Naive B cell (primary cell): ENCODE measurements at regions not wholly inside any gene's neighbourhood (a gene's known extent, or its start where the extent isn't known, plus 50 kb on each side); places are given as distances from the start of the nearest gene placed in this dataset.

Experiments used
- ATAC-seq, 2 donors: fragments of 150-1000 bp; cut with Tn5 transposase; 2 replicates each; pipeline ENCODE4 v1.10.0; 2021; ENCODE audit warnings: low read depth in 2 of 2, mild to moderate bottlenecking in 2 of 2, moderate library complexity in 2 of 2
- DNase-seq: peaks from one replicate; pipeline ENCODE4 v3.0.0; 2022
- H3K27ac Mint-ChIP-seq, 6 donors: one replicate each; pipeline ENCODE4 v1.8.0; 2020 to 2022; ENCODE audit warnings: mild to moderate bottlenecking in 6 of 6, mixed read lengths in 6 of 6, moderate library complexity in 5 of 6, inconsistent platforms in 2 of 6
- H3K27me3 Mint-ChIP-seq, 3 donors: one replicate each; pipeline ENCODE4 v1.8.0; 2021 to 2022; ENCODE audit warnings: mixed read lengths in 3 of 3, mild to moderate bottlenecking in 1 of 3
- H3K36me3 Mint-ChIP-seq, 2 donors: one replicate each; pipeline ENCODE4 v1.8.0; 2020 to 2022; ENCODE audit warnings: mixed read lengths in 2 of 2, inconsistent platforms in 1 of 2, mild to moderate bottlenecking in 1 of 2
- H3K4me1 Mint-ChIP-seq, 3 donors: one replicate each; pipeline ENCODE4 v1.8.0; 2020 to 2022; ENCODE audit warnings: mixed read lengths in 3 of 3, inconsistent platforms in 1 of 3, mild to moderate bottlenecking in 1 of 3, moderate library complexity in 1 of 3
- H3K4me3 Mint-ChIP-seq, 8 donors: one replicate each; pipeline ENCODE4 v1.8.0; 2020 to 2022; ENCODE audit warnings: mild to moderate bottlenecking in 8 of 8, mixed read lengths in 8 of 8, moderate library complexity in 8 of 8, inconsistent platforms in 2 of 8
- H3K9me3 Mint-ChIP-seq, 7 donors: one replicate each; pipeline ENCODE4 v1.8.0; 2020 to 2022; ENCODE audit warnings: mixed read lengths in 7 of 7, mild to moderate bottlenecking in 5 of 7, inconsistent platforms in 2 of 7, moderate library complexity in 1 of 7

- H3K4me3 Mint-ChIP-seq = no peak overlapping the region
- H3K36me3 Mint-ChIP-seq = no peaks in the 10 kb centered on the region
- DNase-seq = no peak
- peaks cover 25 to 55% (median 25%) of the 10 kb centered on the region in 3 donors for H3K27me3 Mint-ChIP-seq
- no peak for ATAC-seq
- H3K9me3 Mint-ChIP-seq = peaks cover 0 to 10% (median 4%) of the 10 kb centered on the region in 7 donors
- H3K4me1 Mint-ChIP-seq = peaks cover 0 to 8% (median 0%) of the 10 kb centered on the region in 3 donors
- no peak overlapping the region for H3K27ac Mint-ChIP-seq
Measured at GRCh38 chr22:47804281-47804680, 1041.8 kb downstream of the TBC1D22A start.

DNA sequence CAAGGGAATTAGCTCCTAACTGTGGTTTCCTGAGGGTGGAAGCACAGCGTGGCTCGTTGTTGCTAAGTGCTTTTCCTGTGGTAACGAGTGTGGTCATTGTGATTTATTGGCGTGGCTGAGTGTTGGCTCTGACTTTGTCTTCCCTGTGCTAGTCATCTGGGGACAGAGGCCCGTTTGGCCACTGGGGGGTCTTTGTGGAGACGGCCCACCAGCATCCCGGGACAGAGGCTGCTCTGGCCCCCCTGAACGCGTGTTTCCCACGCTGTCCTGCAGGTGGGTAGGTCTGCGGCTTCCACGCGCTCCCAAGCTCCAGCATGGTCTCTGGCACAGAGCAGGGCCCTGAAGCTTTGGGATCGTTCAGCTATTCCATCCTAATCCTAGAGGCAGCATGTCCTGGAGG is 1040.0 kb downstream of the TBC1D22A start:
- no peak for DNase-seq
- H3K27ac Mint-ChIP-seq = peak overlapping the region in 1 of 6 donors; percentile 40
- no peak for ATAC-seq

DNA sequence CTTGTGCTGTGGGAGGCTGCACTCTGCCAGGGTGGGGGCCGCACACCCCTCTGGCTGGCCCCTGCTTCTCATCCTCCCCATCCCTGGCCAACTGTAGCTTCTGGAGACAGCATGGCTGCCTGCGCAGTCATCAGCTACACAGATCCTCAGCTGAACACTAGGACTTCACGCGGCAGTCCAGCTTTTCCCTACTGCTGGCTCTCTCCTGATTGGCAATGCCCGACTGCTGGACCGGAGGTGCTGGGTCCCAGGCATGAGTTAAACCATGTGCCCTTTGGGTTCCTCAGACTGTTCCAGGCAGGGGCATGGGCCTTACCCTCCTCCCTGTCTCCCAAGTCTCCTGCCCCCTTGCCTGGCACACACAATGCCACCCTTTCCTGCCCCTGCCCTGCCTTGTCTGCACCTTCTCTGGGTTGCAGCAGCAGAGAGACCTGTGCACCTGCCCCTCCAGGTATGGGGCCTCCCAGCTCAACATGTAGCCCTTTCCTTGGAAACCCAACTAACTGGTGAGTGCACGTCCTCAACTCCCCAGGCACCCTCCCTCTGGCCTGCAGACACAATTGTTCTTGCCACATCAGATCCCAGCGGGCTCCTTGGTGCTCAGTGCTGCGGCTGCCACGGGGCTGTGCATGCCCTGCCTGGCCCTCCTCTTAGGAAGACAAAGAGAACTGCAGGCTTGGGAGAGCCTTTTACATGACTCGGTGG is 1039.2 kb downstream of the TBC1D22A start:
- H3K27ac Mint-ChIP-seq = peak overlapping the region in 1 of 6 donors; percentile 40
- ATAC-seq (no peak), DNase-seq (no peak)
- H3K4me3 Mint-ChIP-seq = no peak overlapping the region
- H3K9me3 Mint-ChIP-seq = peaks cover 0 to 23% (median 6%) of the 10 kb centered on the region in 7 donors
- H3K36me3 Mint-ChIP-seq = peaks cover 0 to 10% of the 10 kb centered on the region in 2 donors
- H3K27me3 Mint-ChIP-seq = peaks cover 17 to 41% (median 26%) of the 10 kb centered on the region in 3 donors
- peaks cover 0 to 8% (median 0%) of the 10 kb centered on the region in 3 donors for H3K4me1 Mint-ChIP-seq

More for the DNA sequence above, 1040.0 kb downstream of the TBC1D22A start:
- Mint-ChIP-seq H3K36me3 (peaks cover 0 to 10% of the 10 kb centered on the region in 2 donors), H3K4me3 (no peak overlapping the region), H3K4me1 (peaks cover 0 to 8% (median 0%) of the 10 kb centered on the region in 3 donors), H3K9me3 (peaks cover 0 to 23% (median 6%) of the 10 kb centered on the region in 7 donors), H3K27me3 (peaks cover 21 to 41% (median 28%) of the 10 kb centered on the region in 3 donors)

DNA sequence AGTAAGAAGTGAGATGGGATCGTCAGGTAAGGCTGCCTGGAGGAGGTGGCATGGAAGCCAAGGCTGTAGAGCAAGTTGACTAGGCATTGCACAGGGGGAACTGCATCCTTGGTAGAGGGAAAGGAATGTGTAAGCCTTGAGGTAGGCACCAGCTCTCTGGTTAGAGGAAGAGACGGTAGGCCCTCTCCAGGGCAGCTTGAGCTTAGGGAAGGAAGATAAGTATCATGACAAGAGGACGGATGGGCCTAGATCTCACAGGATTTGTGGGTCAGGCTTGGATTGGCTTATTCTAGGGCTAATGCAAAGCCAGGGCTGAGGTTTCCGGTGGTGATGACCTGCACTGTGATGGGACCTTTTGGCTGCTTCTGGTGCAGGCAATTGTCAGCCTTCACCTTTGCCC is 1035.8 kb downstream of the TBC1D22A start:
- Mint-ChIP-seq H3K27ac (no peak overlapping the region), H3K27me3 (peaks cover 14 to 40% (median 36%) of the 10 kb centered on the region in 3 donors), H3K36me3 (peaks cover 0 to 10% of the 10 kb centered on the region in 2 donors), H3K4me3 (no peak overlapping the region), H3K9me3 (peaks cover 0 to 13% (median 4%) of the 10 kb centered on the region in 7 donors), H3K4me1 (peaks cover 0 to 8% (median 0%) of the 10 kb centered on the region in 3 donors)
- DNase-seq (no peak), ATAC-seq (no peak)

DNA sequence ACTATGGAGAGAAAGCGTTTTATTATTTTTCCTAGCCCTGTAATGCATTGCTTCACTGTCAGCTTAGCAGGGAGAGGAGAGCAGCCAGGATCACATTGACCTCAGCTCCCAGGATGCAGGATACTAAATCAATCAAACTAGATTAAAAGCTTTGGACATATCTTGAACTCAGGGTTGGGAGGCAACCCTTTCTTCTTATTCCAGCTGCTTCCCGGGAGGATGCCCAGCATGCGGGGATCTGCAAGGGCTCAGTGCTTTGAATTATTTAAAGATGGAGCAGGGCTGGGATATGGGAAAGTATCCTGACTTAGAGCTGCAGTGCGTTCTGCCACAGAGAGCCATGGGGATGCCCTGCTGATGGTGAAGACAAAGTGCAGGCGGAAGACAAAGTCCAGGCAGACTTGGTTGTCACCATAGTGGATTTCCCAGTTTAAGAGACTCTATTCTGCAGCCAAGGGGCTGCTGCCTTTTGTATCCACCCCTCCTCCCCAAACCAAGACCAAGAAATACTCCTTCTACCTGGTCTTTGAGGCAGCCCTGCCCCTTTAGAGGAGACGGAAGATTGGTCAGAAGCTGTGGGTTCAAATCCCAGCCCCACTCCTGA is 1035.0 kb downstream of the TBC1D22A start:
- Mint-ChIP-seq H3K27ac (no peak overlapping the region), H3K4me3 (no peak overlapping the region), H3K4me1 (peaks cover 0 to 8% (median 0%) of the 10 kb centered on the region in 3 donors), H3K36me3 (peaks cover 0 to 10% of the 10 kb centered on the region in 2 donors), H3K9me3 (peaks cover 0 to 13% (median 4%) of the 10 kb centered on the region in 7 donors), H3K27me3 (peaks cover 16 to 41% (median 36%) of the 10 kb centered on the region in 3 donors)
- DNase-seq (no peak), ATAC-seq (no peak)

- Mint-ChIP-seq H3K27ac (peak overlapping the region in 1 of 6 donors; percentile 48), H3K27me3 (peaks cover 11 to 31% (median 26%) of the 10 kb centered on the region in 3 donors), H3K36me3 (peaks cover 0 to 10% of the 10 kb centered on the region in 2 donors), H3K4me1 (no peaks in the 10 kb centered on the region), H3K9me3 (peaks cover 0 to 13% (median 4%) of the 10 kb centered on the region in 7 donors), H3K4me3 (no peak overlapping the region)
- DNase-seq (no peak), ATAC-seq (no peak)
Measured at GRCh38 chr22:47796128-47796908, 1033.9 kb downstream of the TBC1D22A start.

DNA sequence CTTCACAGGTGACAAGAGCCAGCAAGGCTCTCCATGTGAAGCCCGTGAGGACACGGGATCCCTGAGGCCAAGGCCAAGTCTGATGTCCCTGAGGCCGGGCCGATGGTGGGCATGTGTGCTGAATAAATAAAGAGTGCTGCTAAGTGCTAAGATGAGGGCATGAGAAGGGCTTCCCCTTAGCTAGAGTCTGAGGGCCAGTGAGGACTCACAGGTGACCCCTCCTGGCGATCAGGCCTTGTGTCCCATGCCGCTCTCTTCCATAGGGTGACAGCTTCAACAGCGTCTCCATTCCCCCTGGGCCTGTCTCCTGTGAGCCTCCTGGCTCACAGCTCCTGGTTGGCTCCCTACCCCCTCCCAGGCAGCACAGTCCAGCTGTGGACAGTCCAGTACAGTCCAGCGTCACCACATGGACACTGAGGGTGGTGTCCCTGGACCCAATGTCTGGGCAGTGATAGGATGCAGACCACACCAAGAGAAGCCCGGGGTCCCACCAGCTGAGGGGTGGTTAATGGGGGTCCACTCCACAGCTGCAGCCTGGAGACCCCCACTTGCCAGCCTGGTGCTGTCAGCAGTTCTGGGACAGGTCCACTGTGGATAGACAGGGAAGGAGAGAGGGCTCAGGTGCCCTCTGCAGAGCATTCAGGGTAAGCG is 1033.2 kb downstream of the TBC1D22A start:
- peaks cover 0 to 10% of the 10 kb centered on the region in 2 donors for H3K36me3 Mint-ChIP-seq
- H3K4me1 Mint-ChIP-seq = no peaks in the 10 kb centered on the region
- DNase-seq (no peak), ATAC-seq (no peak)
- peak overlapping the region in 2 of 6 donors; percentile 48 to 52 for H3K27ac Mint-ChIP-seq
- peaks cover 0 to 13% (median 4%) of the 10 kb centered on the region in 7 donors for H3K9me3 Mint-ChIP-seq
- H3K27me3 Mint-ChIP-seq = peaks cover 11 to 31% (median 25%) of the 10 kb centered on the region in 3 donors
- H3K4me3 Mint-ChIP-seq = no peak overlapping the region

- DNase-seq (no peak), ATAC-seq (no peak)
- peaks cover 11 to 31% (median 25%) of the 10 kb centered on the region in 3 donors for H3K27me3 Mint-ChIP-seq
- no peak overlapping the region for H3K4me3 Mint-ChIP-seq
- peaks cover 0 to 13% (median 4%) of the 10 kb centered on the region in 7 donors for H3K9me3 Mint-ChIP-seq
- H3K36me3 Mint-ChIP-seq = peaks cover 0 to 10% of the 10 kb centered on the region in 2 donors
- no peak overlapping the region for H3K27ac Mint-ChIP-seq
- H3K4me1 Mint-ChIP-seq = no peaks in the 10 kb centered on the region
Measured at GRCh38 chr22:47794851-47795250, 1032.4 kb downstream of the TBC1D22A start.

- peaks cover 0 to 8% of the 10 kb centered on the region in 2 donors for H3K36me3 Mint-ChIP-seq
- no peak overlapping the region for H3K4me3 Mint-ChIP-seq
- H3K27ac Mint-ChIP-seq = no peak overlapping the region
- peaks cover 0 to 7% (median 4%) of the 10 kb centered on the region in 7 donors for H3K9me3 Mint-ChIP-seq
- ATAC-seq = no peak
- DNase-seq = no peak
- H3K27me3 Mint-ChIP-seq = peaks cover 14 to 41% (median 25%) of the 10 kb centered on the region in 3 donors
- no peaks in the 10 kb centered on the region for H3K4me1 Mint-ChIP-seq
Measured at GRCh38 chr22:47793304-47794101, 1031.1 kb downstream of the TBC1D22A start.

DNA sequence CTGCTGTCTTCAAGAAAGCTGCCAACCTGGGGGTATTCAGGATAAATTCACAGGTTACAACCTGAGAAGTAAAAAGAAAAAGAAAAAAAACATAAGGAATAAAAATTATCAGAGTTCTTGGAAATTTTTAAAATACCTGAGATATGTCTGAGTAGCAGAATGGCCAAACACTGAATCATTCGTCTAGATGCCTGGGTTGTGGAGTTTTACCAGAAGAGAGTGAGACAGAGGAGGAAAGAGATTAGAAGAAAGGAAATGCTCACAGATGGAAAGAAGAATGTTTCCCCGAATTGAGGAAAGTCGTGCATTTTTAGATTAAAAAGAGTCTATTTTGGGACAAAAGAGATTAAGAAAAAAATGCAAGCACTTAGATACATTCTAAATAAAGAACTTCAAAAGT is 1026.7 kb downstream of the TBC1D22A start:
- peaks cover 13 to 45% (median 20%) of the 10 kb centered on the region in 3 donors for H3K27me3 Mint-ChIP-seq
- no peak overlapping the region for H3K4me3 Mint-ChIP-seq
- H3K4me1 Mint-ChIP-seq = no peaks in the 10 kb centered on the region
- ATAC-seq (no peak), DNase-seq (no peak)
- no peaks in the 10 kb centered on the region for H3K36me3 Mint-ChIP-seq
- peaks cover 0 to 19% (median 10%) of the 10 kb centered on the region in 7 donors for H3K9me3 Mint-ChIP-seq
- H3K27ac Mint-ChIP-seq = no peak overlapping the region

DNA sequence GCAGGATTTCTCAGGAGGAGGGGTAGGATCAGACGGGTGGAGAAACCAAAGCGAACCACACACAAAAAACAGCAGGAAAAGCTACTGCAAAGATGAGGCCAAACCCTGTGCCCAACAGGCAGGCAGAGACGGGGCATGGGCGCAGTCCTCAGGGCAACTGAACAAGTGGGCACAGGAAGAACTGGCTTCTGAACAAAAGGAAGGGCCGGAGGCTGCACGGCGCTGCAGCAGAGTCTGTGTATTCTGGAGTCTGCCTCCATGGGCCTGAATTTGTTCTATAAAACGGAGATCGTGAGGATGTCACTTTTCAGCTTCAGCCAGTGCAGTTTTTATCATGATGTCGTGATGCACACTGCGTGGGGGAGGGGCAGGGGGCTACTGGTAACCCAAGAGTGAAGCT is 1026.0 kb downstream of the TBC1D22A start:
- H3K27ac Mint-ChIP-seq = no peak overlapping the region
- H3K4me1 Mint-ChIP-seq = no peaks in the 10 kb centered on the region
- H3K36me3 Mint-ChIP-seq = no peaks in the 10 kb centered on the region
- H3K27me3 Mint-ChIP-seq = peaks cover 13 to 47% (median 20%) of the 10 kb centered on the region in 3 donors
- DNase-seq (no peak), ATAC-seq (no peak)
- no peak overlapping the region for H3K4me3 Mint-ChIP-seq
- peaks cover 0 to 19% (median 12%) of the 10 kb centered on the region in 7 donors for H3K9me3 Mint-ChIP-seq

DNA sequence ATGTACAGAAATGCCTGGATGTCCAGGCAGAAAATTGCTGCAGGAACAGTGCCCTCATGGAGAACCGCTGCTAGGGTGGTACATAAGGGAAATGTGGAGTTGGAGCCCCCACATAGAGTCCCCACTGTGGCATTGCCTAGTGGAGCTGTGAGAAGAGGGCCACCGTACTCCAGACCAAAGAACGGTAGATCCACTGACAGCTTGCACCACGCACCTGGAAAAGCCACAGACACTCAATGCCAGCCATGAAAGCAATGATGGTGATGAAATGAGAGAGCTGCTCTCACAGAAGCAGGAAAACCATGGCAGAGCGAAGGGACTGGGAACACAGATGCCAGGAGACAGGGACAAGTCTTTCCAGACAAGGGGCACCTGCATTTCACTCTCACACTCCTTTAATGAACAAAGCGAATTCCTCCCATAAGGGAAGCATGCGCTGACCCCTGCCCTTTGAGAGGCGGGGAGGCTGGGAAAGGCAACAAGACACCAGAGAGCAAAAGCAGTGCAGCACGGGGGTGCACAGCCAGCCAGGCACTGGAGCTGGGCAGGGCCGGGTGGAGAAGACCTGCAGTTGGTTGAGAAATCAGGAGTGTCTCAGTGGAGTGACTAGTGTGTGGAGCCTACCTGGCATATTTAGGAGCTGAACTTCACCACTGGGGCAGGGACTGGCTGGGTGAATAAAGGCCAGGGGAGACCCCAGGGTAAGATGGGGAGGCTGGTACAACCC is 1025.2 kb downstream of the TBC1D22A start:
- H3K27ac Mint-ChIP-seq = no peak overlapping the region
- H3K4me1 Mint-ChIP-seq = no peaks in the 10 kb centered on the region
- H3K9me3 Mint-ChIP-seq = peaks cover 0 to 19% (median 12%) of the 10 kb centered on the region in 7 donors

More for the DNA sequence above, 1025.2 kb downstream of the TBC1D22A start:
- Mint-ChIP-seq H3K36me3 (no peaks in the 10 kb centered on the region), H3K27me3 (peaks cover 13 to 49% (median 18%) of the 10 kb centered on the region in 3 donors), H3K4me3 (no peak overlapping the region)
- DNase-seq = no peak
- ATAC-seq = no peak
